ENCODE measurements at regions not wholly inside any gene's neighbourhood (a gene's known extent, or its start where the extent isn't known, plus 50 kb on each side); places are given as distances from the start of the nearest gene placed in this dataset.

DNA sequence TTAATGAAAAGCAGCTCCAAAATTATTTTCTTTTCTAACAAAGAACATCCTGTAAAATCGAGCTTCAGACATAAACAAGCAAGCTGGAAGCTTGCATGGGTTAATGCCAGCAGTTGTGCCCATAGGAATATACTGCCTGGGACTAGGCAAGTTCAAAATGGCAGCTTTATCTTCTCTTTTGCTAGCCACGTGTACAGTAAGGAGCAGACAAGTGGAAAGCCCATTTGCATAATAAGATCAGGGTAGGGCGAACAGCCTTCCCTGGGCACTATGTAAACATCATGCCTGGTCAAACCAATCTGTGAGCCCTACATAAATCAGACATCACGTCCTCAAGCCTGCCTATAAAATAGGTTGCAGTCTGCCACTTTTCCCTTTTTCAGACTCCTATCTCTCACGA lies 489.7 kb downstream of the RFC3 start:
- TF ChIP-seq, protein P1, sequence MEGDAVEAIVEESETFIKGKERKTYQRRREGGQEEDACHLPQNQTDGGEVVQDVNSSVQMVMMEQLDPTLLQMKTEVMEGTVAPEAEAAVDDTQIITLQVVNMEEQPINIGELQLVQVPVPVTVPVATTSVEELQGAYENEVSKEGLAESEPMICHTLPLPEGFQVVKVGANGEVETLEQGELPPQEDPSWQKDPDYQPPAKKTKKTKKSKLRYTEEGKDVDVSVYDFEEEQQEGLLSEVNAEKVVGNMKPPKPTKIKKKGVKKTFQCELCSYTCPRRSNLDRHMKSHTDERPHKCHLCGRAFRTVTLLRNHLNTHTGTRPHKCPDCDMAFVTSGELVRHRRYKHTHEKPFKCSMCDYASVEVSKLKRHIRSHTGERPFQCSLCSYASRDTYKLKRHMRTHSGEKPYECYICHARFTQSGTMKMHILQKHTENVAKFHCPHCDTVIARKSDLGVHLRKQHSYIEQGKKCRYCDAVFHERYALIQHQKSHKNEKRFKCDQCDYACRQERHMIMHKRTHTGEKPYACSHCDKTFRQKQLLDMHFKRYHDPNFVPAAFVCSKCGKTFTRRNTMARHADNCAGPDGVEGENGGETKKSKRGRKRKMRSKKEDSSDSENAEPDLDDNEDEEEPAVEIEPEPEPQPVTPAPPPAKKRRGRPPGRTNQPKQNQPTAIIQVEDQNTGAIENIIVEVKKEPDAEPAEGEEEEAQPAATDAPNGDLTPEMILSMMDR (IDR thresholded peaks at IDR 0.05), result no peak
- TF ChIP-seq POLR2A (IDR thresholded peaks at IDR 0.05), result no peak

Measured in Peyer's patch (tissue), 4 donors.